ENCODE measurements at regions not wholly inside any gene's neighbourhood (a gene's known extent, or its start where the extent isn't known, plus 50 kb on each side); places are given as distances from the start of the nearest gene placed in this dataset.

- no peak for DNase-seq
Measured at GRCh38 chr6:104312851-104313250, 546.9 kb downstream of the HACE1 start.

- DNase-seq, result no peak
Measured at GRCh38 chr6:104306211-104306610, 553.5 kb downstream of the HACE1 start.

GRCh38 chr6:104305206-104305605, 554.5 kb downstream of the HACE1 start:
- DNase-seq, result no peak

GRCh38 chr6:104301951-104302350, 557.8 kb downstream of the HACE1 start:
- no peak for DNase-seq

- no peak for DNase-seq
Measured at GRCh38 chr6:104286641-104287040, 573.1 kb downstream of the HACE1 start.

GRCh38 chr6:104284872-104285271, 574.8 kb downstream of the HACE1 start:
- no peak for DNase-seq

- no peak for DNase-seq
Measured at GRCh38 chr6:104282581-104282980, 577.1 kb downstream of the HACE1 start.

GRCh38 chr6:104281370-104281769, 578.3 kb downstream of the HACE1 start:
- DNase-seq, result peak in 3 of 4 experiments; percentile 14 to 46 (median 25)

- no peak for DNase-seq
Measured at GRCh38 chr6:104268389-104268788, 591.3 kb downstream of the HACE1 start.

GRCh38 chr6:104266922-104267321, 592.8 kb downstream of the HACE1 start:
- no peak for DNase-seq

- no peak for DNase-seq
Measured at GRCh38 chr6:104256646-104257045, 603.1 kb downstream of the HACE1 start.

GRCh38 chr6:104253236-104253635, 606.5 kb downstream of the HACE1 start:
- DNase-seq, result no peak

- DNase-seq, result no peak
Measured at GRCh38 chr6:104252276-104252675, 607.4 kb downstream of the HACE1 start.

GRCh38 chr6:104251651-104252050, 608.1 kb downstream of the HACE1 start:
- no peak for DNase-seq

GRCh38 chr6:104240865-104241264, 618.9 kb downstream of the HACE1 start:
- DNase-seq, result no peak

- DNase-seq, result no peak
Measured at GRCh38 chr6:104239971-104240370, 619.7 kb downstream of the HACE1 start.

- DNase-seq, result no peak
Measured at GRCh38 chr6:104229057-104229456, 630.7 kb downstream of the HACE1 start.

- DNase-seq, result peak in 1 of 4 experiments; percentile 2
Measured at GRCh38 chr6:104227508-104227907, 632.2 kb downstream of the HACE1 start.

- DNase-seq, result no peak
Measured at GRCh38 chr6:104226790-104227446, 632.8 kb downstream of the HACE1 start.

- no peak for DNase-seq
Measured at GRCh38 chr6:104218116-104218515, 641.6 kb downstream of the HACE1 start.

GRCh38 chr6:104214901-104215300, 644.8 kb downstream of the HACE1 start:
- no peak for DNase-seq

GRCh38 chr6:104212977-104213668, 646.6 kb downstream of the HACE1 start:
- no peak for DNase-seq

- no peak for DNase-seq
Measured at GRCh38 chr6:104207635-104208034, 652.1 kb downstream of the HACE1 start.

- no peak for DNase-seq
Measured at GRCh38 chr6:104201557-104201956, 658.2 kb downstream of the HACE1 start.
